Endometrium (tissue), 2 donors: ENCODE measurements at regions not wholly inside any gene's neighbourhood (a gene's known extent, or its start where the extent isn't known, plus 50 kb on each side); places are given as distances from the start of the nearest gene placed in this dataset.
"Not testable (repeated sequence)": the region's sequence is repeated elsewhere in the genome, so short reads cannot be mapped to it uniquely, and the experiment has no call there.

Experiments used
- FAIRE-seq: peaks from 2 replicates; lab custom pipeline; 2012; peaks lifted over from hg19 to GRCh38; lab: Jason Lieb, UNC
- donor health status: control.
- donor health status: control.

GRCh38 chr12:59404109-59404650, 191.6 kb upstream of the SLC16A7 start:
- FAIRE-seq, result no peak

GRCh38 chr12:59403259-59403932, 192.4 kb upstream of the SLC16A7 start:
- peak; percentile 97 for FAIRE-seq

GRCh38 chr12:59401862-59402261, 194.0 kb upstream of the SLC16A7 start:
- no peak for FAIRE-seq

- FAIRE-seq, result no peak
Measured at GRCh38 chr12:59398164-59398563, 197.7 kb upstream of the SLC16A7 start.

- FAIRE-seq, result no peak
Measured at GRCh38 chr12:59396919-59397318, 198.9 kb upstream of the SLC16A7 start.

- no peak for FAIRE-seq
Measured at GRCh38 chr12:59396519-59396918, 199.3 kb upstream of the SLC16A7 start.

GRCh38 chr12:59395310-59395709, 200.5 kb upstream of the SLC16A7 start:
- FAIRE-seq, result not testable (repeated sequence)

- FAIRE-seq, result no peak
Measured at GRCh38 chr12:59393506-59393905, 202.3 kb upstream of the SLC16A7 start.

GRCh38 chr12:59389968-59390576, 205.8 kb upstream of the SLC16A7 start:
- FAIRE-seq, result no peak

- no peak for FAIRE-seq
Measured at GRCh38 chr12:59388694-59389093, 207.1 kb upstream of the SLC16A7 start.

GRCh38 chr12:59388176-59388575, 207.7 kb upstream of the SLC16A7 start:
- no peak for FAIRE-seq

GRCh38 chr12:59386236-59386635, 209.6 kb upstream of the SLC16A7 start:
- FAIRE-seq, result no peak

GRCh38 chr12:59383079-59383822, 212.6 kb upstream of the SLC16A7 start:
- FAIRE-seq, result no peak

GRCh38 chr12:59382282-59383078, 213.3 kb upstream of the SLC16A7 start:
- peak; percentile 84 for FAIRE-seq

- FAIRE-seq, result no peak
Measured at GRCh38 chr12:59381106-59381505, 214.7 kb upstream of the SLC16A7 start.

GRCh38 chr12:59375633-59376032, 220.2 kb upstream of the SLC16A7 start:
- no peak for FAIRE-seq

- no peak for FAIRE-seq
Measured at GRCh38 chr12:59374783-59375182, 221.0 kb upstream of the SLC16A7 start.

- no peak for FAIRE-seq
Measured at GRCh38 chr12:59372956-59373355, 222.9 kb upstream of the SLC16A7 start.

- no peak for FAIRE-seq
Measured at GRCh38 chr12:59370933-59371332, 224.9 kb upstream of the SLC16A7 start.

- no peak for FAIRE-seq
Measured at GRCh38 chr12:59365133-59365532, 230.7 kb upstream of the SLC16A7 start.

- no peak for FAIRE-seq
Measured at GRCh38 chr12:59357811-59358210, 238.0 kb upstream of the SLC16A7 start.

GRCh38 chr12:59346248-59346647, 249.6 kb upstream of the SLC16A7 start:
- FAIRE-seq, result not testable (repeated sequence)
